ENCODE measurements at regions not wholly inside any gene's neighbourhood (a gene's known extent, or its start where the extent isn't known, plus 50 kb on each side); places are given as distances from the start of the nearest gene placed in this dataset.
"Not testable (repeated sequence)": the region's sequence is repeated elsewhere in the genome, so short reads cannot be mapped to it uniquely, and the experiment has no call there.

DNA sequence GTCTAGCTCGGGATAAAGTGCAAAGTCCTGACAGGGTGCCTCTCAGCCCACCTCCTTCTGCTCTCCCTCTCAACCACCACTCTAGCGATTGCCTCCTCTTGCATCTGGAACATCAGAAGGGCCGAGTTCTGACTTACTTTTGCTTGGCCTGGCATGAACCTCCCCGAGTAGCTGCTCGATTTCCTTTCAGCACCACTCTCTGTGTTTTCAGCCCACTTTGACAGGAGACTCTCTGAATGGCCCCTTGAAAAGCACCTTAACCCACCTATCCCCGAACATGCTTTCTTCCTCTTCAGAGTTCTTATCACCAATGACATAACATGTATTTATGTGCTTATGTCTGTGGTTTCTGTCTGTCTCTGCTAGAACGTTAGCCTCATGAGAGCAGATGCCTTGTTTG lies 225.8 kb upstream of the RUNX1 start:
- ATAC-seq, result no peak
- TF ChIP-seq ZNF70 (CRISPR knock-in tag; IDR thresholded peaks at IDR 0.05) (no peak), ISL1 (CRISPR knock-in tag; IDR thresholded peaks at IDR 0.05) (no peak), RARB (CRISPR knock-in tag; IDR thresholded peaks at IDR 0.05) (no peak)
- TF ChIP-seq, protein P1, sequence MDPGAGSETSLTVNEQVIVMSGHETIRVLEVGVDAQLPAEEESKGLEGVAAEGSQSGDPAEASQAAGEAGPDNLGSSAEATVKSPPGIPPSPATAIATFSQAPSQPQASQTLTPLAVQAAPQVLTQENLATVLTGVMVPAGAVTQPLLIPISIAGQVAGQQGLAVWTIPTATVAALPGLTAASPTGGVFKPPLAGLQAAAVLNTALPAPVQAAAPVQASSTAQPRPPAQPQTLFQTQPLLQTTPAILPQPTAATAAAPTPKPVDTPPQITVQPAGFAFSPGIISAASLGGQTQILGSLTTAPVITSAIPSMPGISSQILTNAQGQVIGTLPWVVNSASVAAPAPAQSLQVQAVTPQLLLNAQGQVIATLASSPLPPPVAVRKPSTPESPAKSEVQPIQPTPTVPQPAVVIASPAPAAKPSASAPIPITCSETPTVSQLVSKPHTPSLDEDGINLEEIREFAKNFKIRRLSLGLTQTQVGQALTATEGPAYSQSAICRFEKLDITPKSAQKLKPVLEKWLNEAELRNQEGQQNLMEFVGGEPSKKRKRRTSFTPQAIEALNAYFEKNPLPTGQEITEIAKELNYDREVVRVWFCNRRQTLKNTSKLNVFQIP (CRISPR knock-in tag; IDR thresholded peaks at IDR 0.05; ENCODE audit: borderline replicate concordance, low read depth), result no peak

DNA sequence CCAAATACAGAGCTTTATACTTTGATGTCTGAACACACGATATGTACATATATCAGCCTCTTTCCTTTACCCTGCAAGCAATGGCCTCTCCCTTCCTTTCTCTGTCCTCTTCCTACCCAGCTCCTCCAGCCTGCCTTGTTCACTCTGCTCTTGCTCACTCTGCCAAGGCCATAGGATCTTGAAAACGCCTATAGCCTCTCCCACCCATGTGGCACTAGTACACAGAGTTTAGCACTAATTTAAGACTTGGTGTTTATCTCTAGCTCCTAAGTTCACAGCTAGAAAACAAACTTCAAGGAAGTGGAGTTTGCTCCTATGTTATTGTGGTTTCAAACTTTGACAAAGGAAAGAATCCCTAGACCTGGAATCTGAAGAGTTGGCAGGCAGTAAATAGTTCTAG lies 225.0 kb upstream of the RUNX1 start:
- no peak for ATAC-seq
- TF ChIP-seq ZFP30 (CRISPR knock-in tag; IDR thresholded peaks at IDR 0.05) (no peak), SNAI2 (CRISPR knock-in tag; IDR thresholded peaks at IDR 0.05) (no peak), RARB (CRISPR knock-in tag; IDR thresholded peaks at IDR 0.05) (no peak), ZC3H10 (CRISPR knock-in tag; IDR thresholded peaks at IDR 0.05) (no peak)
- TF ChIP-seq, protein P2, sequence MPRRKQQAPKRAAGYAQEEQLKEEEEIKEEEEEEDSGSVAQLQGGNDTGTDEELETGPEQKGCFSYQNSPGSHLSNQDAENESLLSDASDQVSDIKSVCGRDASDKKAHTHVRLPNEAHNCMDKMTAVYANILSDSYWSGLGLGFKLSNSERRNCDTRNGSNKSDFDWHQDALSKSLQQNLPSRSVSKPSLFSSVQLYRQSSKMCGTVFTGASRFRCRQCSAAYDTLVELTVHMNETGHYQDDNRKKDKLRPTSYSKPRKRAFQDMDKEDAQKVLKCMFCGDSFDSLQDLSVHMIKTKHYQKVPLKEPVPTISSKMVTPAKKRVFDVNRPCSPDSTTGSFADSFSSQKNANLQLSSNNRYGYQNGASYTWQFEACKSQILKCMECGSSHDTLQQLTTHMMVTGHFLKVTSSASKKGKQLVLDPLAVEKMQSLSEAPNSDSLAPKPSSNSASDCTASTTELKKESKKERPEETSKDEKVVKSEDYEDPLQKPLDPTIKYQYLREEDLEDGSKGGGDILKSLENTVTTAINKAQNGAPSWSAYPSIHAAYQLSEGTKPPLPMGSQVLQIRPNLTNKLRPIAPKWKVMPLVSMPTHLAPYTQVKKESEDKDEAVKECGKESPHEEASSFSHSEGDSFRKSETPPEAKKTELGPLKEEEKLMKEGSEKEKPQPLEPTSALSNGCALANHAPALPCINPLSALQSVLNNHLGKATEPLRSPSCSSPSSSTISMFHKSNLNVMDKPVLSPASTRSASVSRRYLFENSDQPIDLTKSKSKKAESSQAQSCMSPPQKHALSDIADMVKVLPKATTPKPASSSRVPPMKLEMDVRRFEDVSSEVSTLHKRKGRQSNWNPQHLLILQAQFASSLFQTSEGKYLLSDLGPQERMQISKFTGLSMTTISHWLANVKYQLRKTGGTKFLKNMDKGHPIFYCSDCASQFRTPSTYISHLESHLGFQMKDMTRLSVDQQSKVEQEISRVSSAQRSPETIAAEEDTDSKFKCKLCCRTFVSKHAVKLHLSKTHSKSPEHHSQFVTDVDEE (CRISPR knock-in tag; IDR thresholded peaks at IDR 0.05), result no peak
- TF ChIP-seq, protein P3, sequence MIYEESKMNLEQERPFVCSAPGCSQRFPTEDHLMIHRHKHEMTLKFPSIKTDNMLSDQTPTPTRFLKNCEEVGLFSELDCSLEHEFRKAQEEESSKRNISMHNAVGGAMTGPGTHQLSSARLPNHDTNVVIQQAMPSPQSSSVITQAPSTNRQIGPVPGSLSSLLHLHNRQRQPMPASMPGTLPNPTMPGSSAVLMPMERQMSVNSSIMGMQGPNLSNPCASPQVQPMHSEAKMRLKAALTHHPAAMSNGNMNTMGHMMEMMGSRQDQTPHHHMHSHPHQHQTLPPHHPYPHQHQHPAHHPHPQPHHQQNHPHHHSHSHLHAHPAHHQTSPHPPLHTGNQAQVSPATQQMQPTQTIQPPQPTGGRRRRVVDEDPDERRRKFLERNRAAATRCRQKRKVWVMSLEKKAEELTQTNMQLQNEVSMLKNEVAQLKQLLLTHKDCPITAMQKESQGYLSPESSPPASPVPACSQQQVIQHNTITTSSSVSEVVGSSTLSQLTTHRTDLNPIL (CRISPR knock-in tag; IDR thresholded peaks at IDR 0.05; ENCODE audit: low read depth), result no peak
- TF ChIP-seq, protein P1 (CRISPR knock-in tag; IDR thresholded peaks at IDR 0.05; ENCODE audit: borderline replicate concordance, low read depth), result no peak

DNA sequence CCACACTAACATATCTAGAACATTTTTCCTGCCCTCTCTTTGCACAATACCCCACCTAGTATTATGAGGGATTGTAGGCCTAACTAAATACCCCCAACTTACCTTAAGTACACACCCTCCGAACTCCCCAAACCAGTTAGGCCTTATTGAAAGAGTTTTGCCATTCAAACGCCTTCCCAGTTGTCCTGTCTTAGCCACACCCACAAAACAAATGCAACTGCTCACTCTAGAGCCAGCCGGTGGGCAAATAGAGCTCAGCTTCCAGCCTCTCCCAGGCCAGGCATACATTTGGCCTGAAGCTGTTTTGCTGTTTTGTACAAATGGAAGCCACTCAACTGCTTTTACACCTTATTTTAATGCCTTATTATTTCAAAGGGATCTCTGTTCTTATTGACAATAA lies 224.2 kb upstream of the RUNX1 start:
- ATAC-seq, result no peak
- TF ChIP-seq ISL1 (CRISPR knock-in tag; IDR thresholded peaks at IDR 0.05) (no peak), BACH2 (CRISPR knock-in tag; IDR thresholded peaks at IDR 0.05; ENCODE audit: borderline replicate concordance) (no peak), GLIS3 (CRISPR knock-in tag; IDR thresholded peaks at IDR 0.05) (no peak), OSR1 (CRISPR knock-in tag; IDR thresholded peaks at IDR 0.05) (no peak), ZFP3 (CRISPR knock-in tag; IDR thresholded peaks at IDR 0.05) (no peak), ZNF70 (CRISPR knock-in tag; IDR thresholded peaks at IDR 0.05) (no peak), ZC3H10 (CRISPR knock-in tag; IDR thresholded peaks at IDR 0.05) (no peak), TCF4 (CRISPR knock-in tag; IDR thresholded peaks at IDR 0.05; ENCODE audit: borderline replicate concordance) (no peak), TOX (CRISPR knock-in tag; IDR thresholded peaks at IDR 0.05; ENCODE audit: borderline replicate concordance) (no peak), ZNF565 (CRISPR knock-in tag; conservative IDR thresholded peaks at IDR 0.05; ENCODE audit: low read depth) (no peak)
- TF ChIP-seq, protein P2 (CRISPR knock-in tag; IDR thresholded peaks at IDR 0.05), result no peak
- TF ChIP-seq, protein P1 (CRISPR knock-in tag; IDR thresholded peaks at IDR 0.05; ENCODE audit: borderline replicate concordance, low read depth), result no peak
- TF ChIP-seq, protein P4, sequence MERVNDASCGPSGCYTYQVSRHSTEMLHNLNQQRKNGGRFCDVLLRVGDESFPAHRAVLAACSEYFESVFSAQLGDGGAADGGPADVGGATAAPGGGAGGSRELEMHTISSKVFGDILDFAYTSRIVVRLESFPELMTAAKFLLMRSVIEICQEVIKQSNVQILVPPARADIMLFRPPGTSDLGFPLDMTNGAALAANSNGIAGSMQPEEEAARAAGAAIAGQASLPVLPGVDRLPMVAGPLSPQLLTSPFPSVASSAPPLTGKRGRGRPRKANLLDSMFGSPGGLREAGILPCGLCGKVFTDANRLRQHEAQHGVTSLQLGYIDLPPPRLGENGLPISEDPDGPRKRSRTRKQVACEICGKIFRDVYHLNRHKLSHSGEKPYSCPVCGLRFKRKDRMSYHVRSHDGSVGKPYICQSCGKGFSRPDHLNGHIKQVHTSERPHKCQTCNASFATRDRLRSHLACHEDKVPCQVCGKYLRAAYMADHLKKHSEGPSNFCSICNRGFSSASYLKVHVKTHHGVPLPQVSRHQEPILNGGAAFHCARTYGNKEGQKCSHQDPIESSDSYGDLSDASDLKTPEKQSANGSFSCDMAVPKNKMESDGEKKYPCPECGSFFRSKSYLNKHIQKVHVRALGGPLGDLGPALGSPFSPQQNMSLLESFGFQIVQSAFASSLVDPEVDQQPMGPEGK (CRISPR knock-in tag; IDR thresholded peaks at IDR 0.05; ENCODE audit: borderline replicate concordance), result no peak
- TF ChIP-seq, protein P5, sequence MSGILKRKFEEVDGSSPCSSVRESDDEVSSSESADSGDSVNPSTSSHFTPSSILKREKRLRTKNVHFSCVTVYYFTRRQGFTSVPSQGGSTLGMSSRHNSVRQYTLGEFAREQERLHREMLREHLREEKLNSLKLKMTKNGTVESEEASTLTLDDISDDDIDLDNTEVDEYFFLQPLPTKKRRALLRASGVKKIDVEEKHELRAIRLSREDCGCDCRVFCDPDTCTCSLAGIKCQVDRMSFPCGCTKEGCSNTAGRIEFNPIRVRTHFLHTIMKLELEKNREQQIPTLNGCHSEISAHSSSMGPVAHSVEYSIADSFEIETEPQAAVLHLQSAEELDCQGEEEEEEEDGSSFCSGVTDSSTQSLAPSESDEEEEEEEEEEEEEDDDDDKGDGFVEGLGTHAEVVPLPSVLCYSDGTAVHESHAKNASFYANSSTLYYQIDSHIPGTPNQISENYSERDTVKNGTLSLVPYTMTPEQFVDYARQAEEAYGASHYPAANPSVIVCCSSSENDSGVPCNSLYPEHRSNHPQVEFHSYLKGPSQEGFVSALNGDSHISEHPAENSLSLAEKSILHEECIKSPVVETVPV (CRISPR knock-in tag; IDR thresholded peaks at IDR 0.05), result no peak

DNA sequence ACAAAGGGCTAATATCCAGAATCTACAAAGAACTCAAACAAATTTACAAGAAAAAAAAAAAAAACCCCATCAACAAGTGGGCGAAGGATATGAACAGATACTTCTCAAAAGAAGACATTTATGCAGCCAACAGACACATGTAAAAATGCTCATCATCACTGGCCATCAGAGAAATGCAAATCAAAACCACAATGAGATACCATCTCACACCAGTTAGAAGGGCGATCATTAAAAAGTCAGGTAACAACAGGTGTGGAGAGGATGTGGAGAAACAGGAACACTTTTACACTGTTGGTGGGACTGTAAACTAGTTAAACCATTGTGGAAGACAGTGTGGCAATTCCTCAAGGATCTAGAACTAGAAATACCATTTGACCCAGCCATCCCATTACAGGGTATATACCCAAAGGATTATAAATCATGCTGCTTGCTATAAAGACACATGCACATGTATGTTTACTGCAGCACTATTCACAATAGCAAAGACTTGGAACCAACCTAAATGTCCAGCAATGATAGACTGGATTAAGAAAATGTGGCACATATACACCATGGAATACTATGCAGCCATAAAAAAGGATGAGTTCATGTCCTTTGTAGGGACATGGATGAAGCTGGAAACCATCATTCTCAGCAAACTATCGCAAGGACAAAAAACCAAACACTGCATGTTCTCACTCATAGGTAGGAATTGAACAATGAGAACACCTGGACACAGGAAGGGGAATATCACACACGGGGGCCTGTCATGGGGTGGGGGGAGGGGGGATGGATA lies 222.4 kb upstream of the RUNX1 start:
- ATAC-seq, result not testable (repeated sequence)

All from SK-N-SH treated with all-trans-retinoic acid at 6 μM for 48 hours (cell line).